ENCODE measurements at regions not wholly inside any gene's neighbourhood (a gene's known extent, or its start where the extent isn't known, plus 50 kb on each side); places are given as distances from the start of the nearest gene placed in this dataset.

GRCh38 chr2:193806088-193806774 is 1611.5 kb upstream of the TMEFF2 start:
- FAIRE-seq, result no peak
- TF ChIP-seq POLR2A (IDR thresholded peaks at IDR 0.05; ENCODE audit: low read depth, low read length), result no peak
- TF ChIP-seq POLR2AphosphoS5 (IDR thresholded peaks at IDR 0.05; ENCODE audit: low read depth, low read length), result no peak
- TF ChIP-seq TAF1 (IDR thresholded peaks at IDR 0.05; ENCODE audit: borderline replicate concordance, low read depth, low read length), result no peak
- DNase-seq (ENCODE audit: insufficient read length), result no peak

DNA sequence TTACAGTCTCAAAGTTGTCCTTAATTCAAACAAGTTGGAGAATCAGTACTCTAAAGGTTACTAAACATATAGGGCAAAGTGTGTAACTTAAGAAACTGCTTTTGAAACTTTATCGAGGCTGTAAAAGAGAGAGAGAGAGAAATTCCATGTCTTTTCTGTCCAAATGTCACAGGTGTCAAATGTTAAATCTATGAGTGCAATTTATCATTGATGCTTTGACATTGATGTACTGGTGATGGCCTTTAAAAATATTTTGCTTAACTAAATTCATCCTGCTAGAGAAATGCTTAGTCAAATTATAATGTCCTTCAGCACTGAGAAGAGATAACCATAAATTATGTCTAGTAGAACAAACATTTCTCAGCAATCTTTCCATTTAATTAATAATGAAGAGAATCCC is 1602.1 kb upstream of the TMEFF2 start:
- FAIRE-seq, result no peak
- no peak for TF ChIP-seq POLR2A (IDR thresholded peaks at IDR 0.05; ENCODE audit: low read depth, low read length)
- TF ChIP-seq TAF1 (IDR thresholded peaks at IDR 0.05; ENCODE audit: borderline replicate concordance, low read depth, low read length), result no peak
- no peak for TF ChIP-seq POLR2AphosphoS5 (IDR thresholded peaks at IDR 0.05; ENCODE audit: low read depth, low read length)

DNA sequence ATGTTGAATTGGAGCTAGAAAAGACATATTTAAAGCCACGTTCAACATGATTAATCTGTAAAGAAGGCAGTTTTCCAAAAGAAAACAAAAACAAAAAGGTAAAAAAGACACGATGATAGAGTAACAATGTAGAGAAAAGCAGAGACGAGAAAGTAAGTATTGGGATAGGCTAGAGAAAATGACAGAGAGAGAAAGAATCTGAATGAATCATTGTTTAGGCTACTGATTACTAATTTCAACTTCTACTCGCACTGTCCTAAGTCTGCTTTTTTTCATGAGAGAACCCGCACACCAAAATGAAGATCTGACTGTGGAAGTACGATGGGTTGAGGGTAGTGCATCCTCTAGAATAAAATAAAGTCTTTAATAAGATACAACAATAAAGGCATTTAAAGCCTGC is 1599.2 kb upstream of the TMEFF2 start:
- TF ChIP-seq TAF1 (IDR thresholded peaks at IDR 0.05; ENCODE audit: borderline replicate concordance, low read depth, low read length) (no peak), POLR2A (IDR thresholded peaks at IDR 0.05; ENCODE audit: low read depth, low read length) (no peak), POLR2AphosphoS5 (IDR thresholded peaks at IDR 0.05; ENCODE audit: low read depth, low read length) (no peak)
- FAIRE-seq (no peak), DNase-seq (ENCODE audit: insufficient read length) (no peak)

More for the DNA sequence above, 1602.1 kb upstream of the TMEFF2 start:
- no peak for DNase-seq (ENCODE audit: insufficient read length)

GRCh38 chr2:193783681-193784080 is 1588.9 kb upstream of the TMEFF2 start:
- no peak for DNase-seq (ENCODE audit: insufficient read length)
- no peak for FAIRE-seq
- TF ChIP-seq TAF1 (IDR thresholded peaks at IDR 0.05; ENCODE audit: borderline replicate concordance, low read depth, low read length) (no peak), POLR2A (IDR thresholded peaks at IDR 0.05; ENCODE audit: low read depth, low read length) (no peak), POLR2AphosphoS5 (IDR thresholded peaks at IDR 0.05; ENCODE audit: low read depth, low read length) (no peak)

DNA sequence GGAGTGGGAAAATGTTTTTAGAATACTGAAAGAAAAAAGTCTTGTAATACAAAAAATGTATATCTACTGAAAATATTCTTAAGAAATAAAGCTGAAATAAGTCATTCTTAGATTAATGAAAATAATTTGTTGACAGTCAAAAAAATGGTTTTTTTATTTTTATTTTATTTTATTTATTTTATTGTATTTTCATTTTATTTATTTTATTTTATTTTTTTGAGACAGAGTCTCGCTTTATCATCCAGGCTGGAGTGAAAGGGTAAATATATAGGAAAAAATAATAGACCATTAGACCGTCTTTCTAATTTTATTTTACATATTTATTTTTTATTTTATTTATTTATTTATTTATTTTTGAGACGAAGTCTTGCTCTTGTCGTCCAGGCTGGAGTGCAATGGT is 1583.6 kb upstream of the TMEFF2 start:
- TF ChIP-seq POLR2AphosphoS5 (IDR thresholded peaks at IDR 0.05; ENCODE audit: low read depth, low read length) (no peak), POLR2A (IDR thresholded peaks at IDR 0.05; ENCODE audit: low read depth, low read length) (no peak), TAF1 (IDR thresholded peaks at IDR 0.05; ENCODE audit: borderline replicate concordance, low read depth, low read length) (no peak)
- DNase-seq (ENCODE audit: insufficient read length) (no peak), FAIRE-seq (no peak)

GRCh38 chr2:193776988-193777387 is 1582.3 kb upstream of the TMEFF2 start:
- no peak for DNase-seq (ENCODE audit: insufficient read length)
- no peak for TF ChIP-seq POLR2A (IDR thresholded peaks at IDR 0.05; ENCODE audit: low read depth, low read length)
- no peak for TF ChIP-seq TAF1 (IDR thresholded peaks at IDR 0.05; ENCODE audit: borderline replicate concordance, low read depth, low read length)
- no peak for TF ChIP-seq POLR2AphosphoS5 (IDR thresholded peaks at IDR 0.05; ENCODE audit: low read depth, low read length)
- FAIRE-seq, result no peak

- FAIRE-seq, result no peak
- no peak for DNase-seq (ENCODE audit: insufficient read length)
- TF ChIP-seq TAF1 (IDR thresholded peaks at IDR 0.05; ENCODE audit: borderline replicate concordance, low read depth, low read length) (no peak), POLR2AphosphoS5 (IDR thresholded peaks at IDR 0.05; ENCODE audit: low read depth, low read length) (no peak), POLR2A (IDR thresholded peaks at IDR 0.05; ENCODE audit: low read depth, low read length) (no peak)
Measured at GRCh38 chr2:193774166-193774565, 1579.4 kb upstream of the TMEFF2 start.

- no peak for DNase-seq (ENCODE audit: insufficient read length)
- FAIRE-seq, result no peak
- no peak for TF ChIP-seq POLR2AphosphoS5 (IDR thresholded peaks at IDR 0.05; ENCODE audit: low read depth, low read length)
- no peak for TF ChIP-seq TAF1 (IDR thresholded peaks at IDR 0.05; ENCODE audit: borderline replicate concordance, low read depth, low read length)
Measured at GRCh38 chr2:193751299-193751698, 1556.6 kb upstream of the TMEFF2 start.

DNA sequence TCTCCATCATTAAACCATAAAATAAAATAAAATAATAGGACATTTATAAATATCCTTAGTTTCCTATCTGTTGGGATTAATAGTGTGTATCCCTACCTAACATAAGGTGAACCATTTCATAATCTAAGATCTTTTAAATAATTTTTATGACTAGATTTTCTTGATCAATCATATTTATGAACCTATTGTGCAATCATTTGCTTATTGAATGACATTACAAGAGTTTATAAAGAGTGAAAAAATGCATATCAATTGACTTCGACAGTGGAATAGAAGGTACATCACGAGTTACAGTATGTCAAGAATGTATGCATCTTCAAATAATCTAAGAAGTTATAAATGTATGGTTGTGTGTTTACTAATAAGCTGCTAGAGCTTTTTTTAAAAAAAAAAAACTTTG is 1554.8 kb upstream of the TMEFF2 start:
- FAIRE-seq (no peak), DNase-seq (ENCODE audit: insufficient read length) (no peak)

GRCh38 chr2:193743089-193743488 is 1548.4 kb upstream of the TMEFF2 start:
- FAIRE-seq (no peak), DNase-seq (ENCODE audit: insufficient read length) (no peak)
- TF ChIP-seq TAF1 (IDR thresholded peaks at IDR 0.05; ENCODE audit: borderline replicate concordance, low read depth, low read length), result no peak
- no peak for TF ChIP-seq POLR2A (IDR thresholded peaks at IDR 0.05; ENCODE audit: low read depth, low read length)
- TF ChIP-seq POLR2AphosphoS5 (IDR thresholded peaks at IDR 0.05; ENCODE audit: low read depth, low read length), result no peak

More for the DNA sequence above, 1554.8 kb upstream of the TMEFF2 start:
- TF ChIP-seq POLR2AphosphoS5 (IDR thresholded peaks at IDR 0.05; ENCODE audit: low read depth, low read length), result no peak
- no peak for TF ChIP-seq POLR2A (IDR thresholded peaks at IDR 0.05; ENCODE audit: low read depth, low read length)
- TF ChIP-seq TAF1 (IDR thresholded peaks at IDR 0.05; ENCODE audit: borderline replicate concordance, low read depth, low read length), result no peak

GRCh38 chr2:193738892-193739291 is 1544.2 kb upstream of the TMEFF2 start:
- TF ChIP-seq TAF1 (IDR thresholded peaks at IDR 0.05; ENCODE audit: borderline replicate concordance, low read depth, low read length) (no peak), POLR2AphosphoS5 (IDR thresholded peaks at IDR 0.05; ENCODE audit: low read depth, low read length) (no peak), POLR2A (IDR thresholded peaks at IDR 0.05; ENCODE audit: low read depth, low read length) (no peak)
- FAIRE-seq (no peak), DNase-seq (ENCODE audit: insufficient read length) (no peak)

GRCh38 chr2:193712912-193713311 is 1518.2 kb upstream of the TMEFF2 start:
- FAIRE-seq, result no peak
- no peak for TF ChIP-seq POLR2A (IDR thresholded peaks at IDR 0.05; ENCODE audit: low read depth, low read length)
- TF ChIP-seq POLR2AphosphoS5 (IDR thresholded peaks at IDR 0.05; ENCODE audit: low read depth, low read length), result no peak
- no peak for TF ChIP-seq TAF1 (IDR thresholded peaks at IDR 0.05; ENCODE audit: borderline replicate concordance, low read depth, low read length)
- no peak for DNase-seq (ENCODE audit: insufficient read length)

Data from GM12892 (cell line).